DND-41 (cell line): ENCODE measurements at regions not wholly inside any gene's neighbourhood (a gene's known extent, or its start where the extent isn't known, plus 50 kb on each side); places are given as distances from the start of the nearest gene placed in this dataset.
"Not testable (repeated sequence)": the region's sequence is repeated elsewhere in the genome, so short reads cannot be mapped to it uniquely, and the experiment has no call there.

Experiments
- CTCF ChIP-seq: IDR thresholded peaks from 2 replicates; pipeline ENCODE4 v1.5.1; 2012; ENCODE audit warnings: borderline replicate concordance, low read length, moderate library complexity, mild to moderate bottlenecking; ENCODE audit not compliant: poor library complexity, severe bottlenecking; ENCODE audit errors: extremely low read depth
- EZH2 ChIP-seq: IDR thresholded peaks from 3 replicates; pipeline ENCODE4 v1.6.1; 2012; ENCODE audit warnings: borderline replicate concordance, low read depth, mild to moderate bottlenecking, moderate library complexity, low read length, inconsistent platforms; ENCODE audit not compliant: severe bottlenecking

- not testable (repeated sequence) for TF ChIP-seq EZH2, CTCF
Measured at GRCh38 chr11:106577384-106577783, 440.9 kb downstream of the GUCY1A2 start.
